NCI-H510A treated with DMSO at 0.1 percent for 48 hours (cell line): ENCODE measurements at regions not wholly inside any gene's neighbourhood (a gene's known extent, or its start where the extent isn't known, plus 50 kb on each side); places are given as distances from the start of the nearest gene placed in this dataset.
"Not testable (repeated sequence)": the region's sequence is repeated elsewhere in the genome, so short reads cannot be mapped to it uniquely, and the experiment has no call there.

ENCODE experiments used
- DNase-seq: peaks from one replicate; lab custom pipeline; 2025; lab: John Stamatoyannopoulos, UW

DNA sequence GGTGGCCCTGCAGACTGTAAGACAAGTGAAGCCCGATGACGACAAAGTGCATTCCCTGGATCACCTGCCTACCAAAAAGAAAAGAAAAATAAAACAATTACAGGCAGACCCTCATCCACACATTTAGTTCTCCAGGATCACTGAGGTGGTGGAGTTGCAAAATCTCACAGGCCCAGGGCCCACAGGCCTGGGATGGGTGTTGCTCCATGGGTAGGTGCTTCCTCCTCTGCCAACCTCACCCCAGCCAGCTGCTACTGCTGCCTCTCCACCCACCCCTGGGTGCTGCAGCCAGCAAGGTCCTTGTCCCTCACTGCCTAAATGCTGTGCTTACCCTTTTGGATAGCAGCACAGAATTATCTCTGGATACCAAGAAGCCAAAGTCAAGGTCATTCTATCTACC lies 146.4 kb upstream of the GALNT2 start:
- no peak for DNase-seq

- no peak for DNase-seq
Measured at GRCh38 chr1:229922249-229922648, 144.8 kb upstream of the GALNT2 start.

GRCh38 chr1:229924639-229925038 lies 142.4 kb upstream of the GALNT2 start:
- no peak for DNase-seq

GRCh38 chr1:229928767-229929166 lies 138.3 kb upstream of the GALNT2 start:
- no peak for DNase-seq

DNA sequence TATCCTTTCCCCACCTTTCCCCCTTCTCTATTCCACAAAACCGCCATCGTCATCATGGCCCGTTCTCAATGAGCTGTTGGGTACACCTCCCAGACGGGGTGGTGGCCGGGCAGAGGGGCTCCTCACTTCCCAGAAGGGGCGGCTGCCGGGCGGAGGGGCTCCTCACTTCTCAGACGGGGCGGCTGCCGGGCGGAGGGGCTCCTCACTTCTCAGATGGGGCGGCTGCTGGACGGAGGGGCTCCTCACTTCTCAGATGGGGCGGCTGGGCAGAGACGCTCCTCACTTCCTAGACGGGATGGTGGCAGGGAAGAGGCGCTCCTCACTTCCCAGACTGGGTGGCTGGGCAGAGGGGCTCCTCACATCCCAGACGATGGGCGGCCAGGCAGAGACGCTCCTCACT lies 135.3 kb upstream of the GALNT2 start:
- DNase-seq: not testable (repeated sequence)

DNA sequence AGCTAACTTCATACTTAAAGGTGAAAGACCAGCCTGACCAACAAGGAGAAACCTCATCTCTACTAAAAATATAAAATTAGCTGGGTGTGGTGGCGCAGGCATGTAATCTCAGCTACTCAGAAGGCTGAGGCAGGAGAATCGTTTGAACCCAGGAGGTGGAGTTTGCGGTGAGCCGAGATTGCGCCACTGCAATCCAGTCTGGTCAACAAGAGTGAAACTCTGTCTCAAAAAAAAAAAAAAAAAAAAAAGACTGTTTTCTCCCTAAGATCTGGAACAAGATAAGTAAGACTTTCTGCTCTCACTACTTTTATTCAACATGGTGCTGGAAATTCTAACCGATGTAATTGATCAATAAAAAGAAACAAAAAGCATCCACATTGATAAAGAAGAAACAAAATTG lies 131.9 kb upstream of the GALNT2 start:
- not testable (repeated sequence) for DNase-seq

DNA sequence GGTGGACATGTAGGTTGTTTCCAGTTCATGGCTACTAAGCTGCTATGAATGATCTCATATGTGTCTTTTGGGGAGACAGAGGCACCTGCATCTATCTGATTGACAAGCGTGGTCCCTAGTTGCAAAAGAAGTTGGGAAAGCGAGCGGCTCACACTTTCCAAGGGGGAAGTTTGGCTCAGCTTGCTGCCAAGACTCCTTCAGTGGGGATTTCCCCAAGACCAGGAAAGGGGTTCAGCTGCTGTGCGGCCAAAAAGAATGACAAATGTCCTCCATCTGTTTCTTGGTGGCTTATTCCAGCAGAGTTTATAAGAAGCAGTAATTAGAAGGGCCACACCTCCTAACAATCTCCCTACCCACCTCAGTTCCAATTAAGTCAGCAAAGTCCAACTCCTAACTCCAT lies 128.5 kb upstream of the GALNT2 start:
- DNase-seq: no peak

DNA sequence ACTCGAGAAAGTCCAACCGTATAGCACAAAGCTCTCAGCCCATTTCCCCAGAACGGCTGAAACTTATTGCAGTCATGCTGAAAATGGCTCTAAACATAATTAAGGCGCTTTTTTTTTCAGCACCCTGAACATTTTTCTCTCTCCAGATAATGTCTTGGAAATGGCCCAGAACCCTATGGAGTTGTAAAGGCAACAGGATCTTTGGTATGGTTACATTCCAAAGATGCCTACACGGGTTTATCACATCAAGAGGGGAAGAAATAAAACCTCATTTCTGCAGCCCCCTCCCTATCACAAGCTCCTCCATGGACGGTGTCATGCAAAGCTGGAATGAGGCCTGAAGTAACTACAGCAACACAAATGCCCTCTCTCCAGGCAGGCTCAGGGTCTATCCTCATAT lies 126.4 kb upstream of the GALNT2 start:
- no peak for DNase-seq

- no peak for DNase-seq
Measured at GRCh38 chr1:229941160-229941559, 125.9 kb upstream of the GALNT2 start.

DNA sequence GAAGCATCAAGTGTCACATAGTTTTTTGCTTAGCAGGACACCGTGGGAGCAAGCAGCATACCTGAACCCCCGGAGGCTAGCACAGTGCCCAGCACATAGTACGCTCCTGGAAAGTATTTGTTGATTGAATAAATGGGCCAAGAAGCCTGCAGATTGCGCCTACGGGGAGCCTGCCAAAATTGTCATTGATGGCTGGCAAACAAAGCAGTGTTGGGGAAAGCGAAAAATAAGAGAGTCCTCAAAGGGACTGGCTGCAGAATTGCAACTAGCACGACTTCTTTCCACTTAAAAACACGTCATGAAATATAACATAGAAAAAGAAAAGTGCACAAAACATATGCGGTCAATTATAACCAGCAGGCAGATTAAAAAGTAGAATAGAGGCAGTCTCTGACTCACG lies 125.2 kb upstream of the GALNT2 start:
- DNase-seq: no peak

DNA sequence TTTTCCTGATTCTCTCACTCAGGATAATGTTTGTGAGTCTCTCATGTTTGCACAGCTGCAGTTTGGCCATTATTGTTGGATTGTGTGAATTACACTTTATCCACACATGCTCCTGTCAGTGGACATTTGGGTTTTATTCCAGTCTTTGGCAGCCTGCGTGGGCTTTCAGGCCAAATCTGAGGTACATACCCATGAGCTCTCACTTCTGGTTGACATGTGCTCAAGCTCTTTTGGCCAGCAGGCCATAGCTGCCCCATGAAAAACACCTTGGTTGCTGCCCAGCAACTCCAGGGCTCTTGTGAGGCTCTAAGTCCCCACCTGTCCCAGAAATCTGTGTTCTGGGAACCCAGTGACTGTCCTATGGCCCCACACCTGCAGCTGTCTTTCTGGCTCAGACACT lies 124.5 kb upstream of the GALNT2 start:
- DNase-seq: no peak

- DNase-seq: no peak
Measured at GRCh38 chr1:229943148-229943714, 123.8 kb upstream of the GALNT2 start.

GRCh38 chr1:229943988-229944743 lies 122.9 kb upstream of the GALNT2 start:
- no peak for DNase-seq

DNA sequence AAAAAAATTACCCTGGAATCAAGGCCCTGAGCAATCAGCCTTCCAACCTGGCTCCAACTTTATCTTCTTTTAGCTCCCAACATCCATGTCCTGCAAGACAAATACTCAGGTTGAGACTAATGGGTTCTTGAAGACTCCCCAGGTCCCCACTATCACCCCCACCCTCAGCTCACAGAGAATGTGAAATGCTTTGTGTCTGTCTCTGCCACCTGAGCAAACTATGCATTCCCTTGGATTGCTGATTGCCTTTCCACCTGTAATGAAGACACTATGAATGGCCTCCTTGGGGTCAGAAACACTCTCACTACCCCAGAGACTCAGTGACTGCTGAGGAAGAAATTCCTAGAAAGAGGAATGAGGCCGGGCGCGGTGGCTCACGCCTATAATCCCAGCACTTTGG lies 121.2 kb upstream of the GALNT2 start:
- DNase-seq: no peak

DNA sequence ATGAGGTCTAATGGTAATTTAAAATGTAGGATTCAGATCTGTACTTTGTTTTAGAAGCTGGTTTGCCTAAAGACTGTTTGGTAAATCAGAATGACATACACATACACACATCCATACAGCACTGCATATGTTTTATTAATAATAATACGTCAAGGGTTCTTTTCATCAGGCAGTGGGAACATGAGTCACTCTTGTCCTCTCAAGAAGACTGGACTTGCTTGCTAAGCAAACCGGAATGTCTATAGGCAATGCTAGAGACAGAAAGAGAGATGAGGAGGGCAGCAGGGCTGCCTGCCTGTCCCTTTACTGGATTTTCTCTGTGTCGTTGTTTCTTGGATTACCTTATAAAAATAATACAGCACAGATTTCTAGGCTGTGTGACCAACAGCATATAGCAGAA lies 119.1 kb upstream of the GALNT2 start:
- DNase-seq: no peak

- DNase-seq: no peak
Measured at GRCh38 chr1:229948438-229948837, 118.6 kb upstream of the GALNT2 start.

DNA sequence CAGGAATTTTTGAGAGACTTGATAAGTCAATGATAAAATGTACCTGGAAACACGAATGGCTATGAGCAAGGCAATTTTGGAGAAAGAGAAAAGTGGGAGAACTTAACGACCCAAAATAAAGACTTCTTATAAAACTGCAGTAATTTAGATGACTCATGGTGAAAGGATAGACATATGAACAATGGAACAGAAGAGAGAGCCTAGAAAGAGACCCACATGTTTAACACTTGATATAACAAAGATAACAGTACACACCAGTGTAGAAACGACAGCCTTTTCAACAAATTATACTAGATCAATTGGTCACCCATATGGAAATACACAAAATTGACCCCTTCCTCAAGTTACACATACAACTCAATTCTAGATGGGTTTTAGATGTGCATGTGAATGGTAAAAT lies 117.5 kb upstream of the GALNT2 start:
- no peak for DNase-seq

GRCh38 chr1:229950020-229950419 lies 117.0 kb upstream of the GALNT2 start:
- no peak for DNase-seq

- DNase-seq: no peak
Measured at GRCh38 chr1:229950908-229951307, 116.1 kb upstream of the GALNT2 start.

GRCh38 chr1:229951856-229952534 lies 115.0 kb upstream of the GALNT2 start:
- DNase-seq: no peak

- no peak for DNase-seq
Measured at GRCh38 chr1:229952670-229953520, 114.1 kb upstream of the GALNT2 start.

GRCh38 chr1:229953736-229954326 lies 113.2 kb upstream of the GALNT2 start:
- no peak for DNase-seq
